ENCODE measurements at regions not wholly inside any gene's neighbourhood (a gene's known extent, or its start where the extent isn't known, plus 50 kb on each side); places are given as distances from the start of the nearest gene placed in this dataset.

DNA sequence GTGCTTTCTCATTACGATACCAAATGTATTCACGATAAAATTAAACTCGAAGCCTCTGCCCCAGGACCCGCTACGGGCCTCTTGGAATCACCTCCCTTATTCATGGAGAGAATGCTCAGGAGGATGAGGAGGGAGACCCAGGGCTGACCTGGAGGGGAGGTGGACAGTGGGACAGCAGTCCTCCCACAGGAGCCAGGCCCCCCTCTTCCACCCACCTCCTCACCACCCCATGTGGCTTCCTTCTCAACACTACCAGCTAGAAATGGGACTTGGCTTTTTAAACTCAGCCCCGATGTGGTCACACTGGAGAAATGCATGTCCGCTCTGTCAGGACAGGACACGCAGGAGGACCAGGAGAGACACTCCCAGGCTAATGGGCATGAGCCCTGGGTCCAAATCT lies 147.9 kb upstream of the ID2 start (continued):
- TF ChIP-seq, protein P1, sequence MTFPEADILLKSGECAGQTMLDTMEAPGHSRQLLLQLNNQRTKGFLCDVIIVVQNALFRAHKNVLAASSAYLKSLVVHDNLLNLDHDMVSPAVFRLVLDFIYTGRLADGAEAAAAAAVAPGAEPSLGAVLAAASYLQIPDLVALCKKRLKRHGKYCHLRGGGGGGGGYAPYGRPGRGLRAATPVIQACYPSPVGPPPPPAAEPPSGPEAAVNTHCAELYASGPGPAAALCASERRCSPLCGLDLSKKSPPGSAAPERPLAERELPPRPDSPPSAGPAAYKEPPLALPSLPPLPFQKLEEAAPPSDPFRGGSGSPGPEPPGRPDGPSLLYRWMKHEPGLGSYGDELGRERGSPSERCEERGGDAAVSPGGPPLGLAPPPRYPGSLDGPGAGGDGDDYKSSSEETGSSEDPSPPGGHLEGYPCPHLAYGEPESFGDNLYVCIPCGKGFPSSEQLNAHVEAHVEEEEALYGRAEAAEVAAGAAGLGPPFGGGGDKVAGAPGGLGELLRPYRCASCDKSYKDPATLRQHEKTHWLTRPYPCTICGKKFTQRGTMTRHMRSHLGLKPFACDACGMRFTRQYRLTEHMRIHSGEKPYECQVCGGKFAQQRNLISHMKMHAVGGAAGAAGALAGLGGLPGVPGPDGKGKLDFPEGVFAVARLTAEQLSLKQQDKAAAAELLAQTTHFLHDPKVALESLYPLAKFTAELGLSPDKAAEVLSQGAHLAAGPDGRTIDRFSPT (tag by site-specific recombination; IDR thresholded peaks at IDR 0.05): no peak
- TF ChIP-seq ZNF274 (IDR thresholded peaks at IDR 0.05; ENCODE audit: low read length) (no peak), ZNF274 (tag by site-specific recombination; IDR thresholded peaks at IDR 0.05; ENCODE audit: borderline replicate concordance) (no peak), ZFP3 (tag by site-specific recombination; IDR thresholded peaks at IDR 0.05; ENCODE audit: low read depth) (no peak), ZNF266 (tag by site-specific recombination; IDR thresholded peaks at IDR 0.05; ENCODE audit: low read depth) (no peak)

DNA sequence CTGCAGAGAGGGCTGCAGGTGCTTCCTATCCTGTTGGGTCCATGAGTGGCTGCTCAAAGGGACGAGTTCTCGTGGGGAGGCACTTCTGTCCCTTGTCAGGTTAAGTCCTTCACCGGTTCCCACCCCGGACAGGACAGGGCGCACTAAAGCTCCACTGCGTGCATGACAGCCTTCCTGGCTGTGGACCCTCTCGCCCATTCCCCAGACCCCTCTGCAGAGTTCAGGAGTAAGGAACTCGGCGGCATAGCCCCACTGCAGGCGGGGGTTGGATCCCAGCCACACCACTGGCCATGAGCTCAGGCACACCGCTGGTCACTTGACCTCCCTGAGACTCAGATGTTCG lies 147.5 kb upstream of the ID2 start:
- CTCF ChIA-PET: interaction anchor here (0.6 kb wide), 1 partner anchor 159 kb away, joined by 3 read pairs; no protein-coding TSS in a partner anchor

More for the DNA sequence above, 147.5 kb upstream of the ID2 start:
- Histone ChIP-seq H3K4me1 (ENCODE audit: control insufficient read depth, insufficient read depth, low read length) (no peaks in the 10 kb centered on the region), H3K27ac (ENCODE audit: extremely low read depth, low read depth, low read length) (no peak overlapping the region), H3K9me3 (ENCODE audit: control insufficient read depth, insufficient read depth, low read depth, low read length) (no peaks in the 10 kb centered on the region; the same call in 1 of the 2 replicates), H3K36me3 (ENCODE audit: control insufficient read depth in 2 of 2, insufficient read depth in 1 of 2, low read length in 2 of 2) (no peaks in the 10 kb centered on the region), H3K4me3 (ENCODE audit: low read depth, low read length) (no peak overlapping the region)
- POLR2A ChIA-PET: no interaction called here
- TF ChIP-seq ZNF112 (tag by site-specific recombination; IDR thresholded peaks at IDR 0.05): no peak
- no peak for TF ChIP-seq PBX3 (CRISPR knock-in tag; IDR thresholded peaks at IDR 0.05)
- TF ChIP-seq TCF7L2 (IDR thresholded peaks at IDR 0.05; ENCODE audit: borderline replicate concordance, low read depth, low read length): no peak
- no peak for TF ChIP-seq ZNF624 (tag by site-specific recombination; IDR thresholded peaks at IDR 0.05)
- TF ChIP-seq, protein P1 (tag by site-specific recombination; IDR thresholded peaks at IDR 0.05): no peak
- no peak for TF ChIP-seq ZNF558 (tag by site-specific recombination; IDR thresholded peaks at IDR 0.05)
- TF ChIP-seq REST (tag by site-specific recombination; IDR thresholded peaks at IDR 0.05): no peak
- no peak for TF ChIP-seq KLF9 (tag by site-specific recombination; IDR thresholded peaks at IDR 0.05; ENCODE audit: low read depth)
- no peak for TF ChIP-seq GLI2 (tag by site-specific recombination; IDR thresholded peaks at IDR 0.05; ENCODE audit: borderline replicate concordance, low read depth)
- TF ChIP-seq, protein P2, sequence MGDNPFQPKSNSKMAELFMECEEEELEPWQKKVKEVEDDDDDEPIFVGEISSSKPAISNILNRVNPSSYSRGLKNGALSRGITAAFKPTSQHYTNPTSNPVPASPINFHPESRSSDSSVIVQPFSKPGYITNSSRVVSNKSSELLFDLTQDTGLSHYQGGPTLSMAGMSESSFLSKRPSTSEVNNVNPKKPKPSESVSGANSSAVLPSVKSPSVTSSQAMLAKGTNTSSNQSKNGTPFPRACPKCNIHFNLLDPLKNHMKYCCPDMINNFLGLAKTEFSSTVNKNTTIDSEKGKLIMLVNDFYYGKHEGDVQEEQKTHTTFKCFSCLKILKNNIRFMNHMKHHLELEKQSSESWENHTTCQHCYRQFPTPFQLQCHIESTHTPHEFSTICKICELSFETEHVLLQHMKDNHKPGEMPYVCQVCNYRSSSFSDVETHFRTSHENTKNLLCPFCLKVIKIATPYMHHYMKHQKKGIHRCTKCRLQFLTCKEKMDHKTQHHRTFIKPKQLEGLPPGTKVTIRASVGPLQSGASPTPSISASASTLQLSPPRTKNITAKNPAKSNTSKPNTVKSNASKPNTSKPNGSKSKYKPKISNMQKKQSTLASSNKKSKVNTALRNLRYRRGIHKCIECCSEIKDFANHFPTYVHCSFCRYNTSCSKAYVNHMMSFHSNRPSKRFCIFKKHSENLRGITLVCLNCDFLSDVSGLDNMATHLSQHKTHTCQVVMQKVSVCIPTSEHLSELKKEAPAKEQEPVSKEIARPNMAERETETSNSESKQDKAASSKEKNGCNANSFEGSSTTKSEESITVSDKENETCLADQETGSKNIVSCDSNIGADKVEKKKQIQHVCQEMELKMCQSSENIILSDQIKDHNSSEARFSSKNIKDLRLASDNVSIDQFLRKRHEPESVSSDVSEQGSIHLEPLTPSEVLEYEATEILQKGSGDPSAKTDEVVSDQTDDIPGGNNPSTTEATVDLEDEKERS (tag by site-specific recombination; IDR thresholded peaks at IDR 0.05): no peak
- TF ChIP-seq SP2 (tag by site-specific recombination; IDR thresholded peaks at IDR 0.05): no peak
- no peak for TF ChIP-seq ZNF423 (tag by site-specific recombination; IDR thresholded peaks at IDR 0.05)
- no peak for TF ChIP-seq GLI4 (tag by site-specific recombination; IDR thresholded peaks at IDR 0.05)
- no peak for TF ChIP-seq ZNF677 (tag by site-specific recombination; IDR thresholded peaks at IDR 0.05)
- TF ChIP-seq ZNF10 (tag by site-specific recombination; IDR thresholded peaks at IDR 0.05): no peak
- TF ChIP-seq KLF1 (tag by site-specific recombination; IDR thresholded peaks at IDR 0.05): no peak
- no peak for TF ChIP-seq FEZF1 (tag by site-specific recombination; IDR thresholded peaks at IDR 0.05)
- TF ChIP-seq YY2 (tag by site-specific recombination; IDR thresholded peaks at IDR 0.05): no peak
